ENCODE measurements at regions not wholly inside any gene's neighbourhood (a gene's known extent, or its start where the extent isn't known, plus 50 kb on each side); places are given as distances from the start of the nearest gene placed in this dataset.

DNA sequence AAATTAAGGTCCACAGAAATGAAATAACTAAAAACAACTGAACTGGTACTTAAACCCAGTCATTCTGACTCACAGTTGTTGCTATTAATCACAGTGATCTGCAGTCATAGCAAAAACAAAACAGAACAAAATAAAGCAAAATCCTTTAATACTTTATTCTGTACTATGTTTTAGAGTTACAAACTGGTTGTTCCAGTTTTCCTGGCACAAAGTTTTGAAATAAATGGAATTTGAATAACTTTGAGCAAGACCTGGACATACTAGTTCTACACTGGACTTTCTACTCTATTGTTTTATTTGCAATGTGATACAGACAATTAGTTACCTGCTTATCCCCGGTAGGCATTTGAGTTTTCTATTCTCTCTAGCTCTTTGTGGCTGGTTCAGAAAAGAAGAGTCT lies 147.9 kb downstream of the DMRT2 start:
- DNase-seq (ENCODE audit: low spot score): no peak
- intact Hi-C loops (cut with DNase I): no loop called here
- ATAC-seq: no peak

DNA sequence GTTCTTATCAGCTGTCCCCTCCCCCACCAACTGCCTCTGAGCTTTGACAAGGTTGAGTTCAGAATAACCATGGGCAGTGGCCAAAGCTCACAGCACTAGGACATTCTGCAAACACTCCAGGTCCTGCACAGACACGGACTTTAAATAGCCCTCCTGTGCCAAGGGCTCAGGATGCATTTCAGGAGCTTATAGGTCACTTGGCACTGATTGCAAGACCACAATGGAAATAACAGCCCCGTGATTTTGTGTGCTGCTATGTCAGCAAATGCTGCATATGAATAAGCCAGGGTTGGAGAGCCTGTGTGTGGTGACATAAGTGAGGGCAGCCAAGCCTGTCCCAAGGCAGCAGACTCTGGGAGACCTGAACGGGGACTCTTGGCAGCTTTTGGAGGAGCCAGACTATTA lies 150.7 kb downstream of the DMRT2 start:
- intact Hi-C loops (cut with DNase I): no loop called here
- ATAC-seq (peak; percentile 22), DNase-seq (ENCODE audit: low spot score) (no peak)

GRCh38 chr9:1201262-1201661 lies 151.1 kb downstream of the DMRT2 start:
- DNase-seq (ENCODE audit: low spot score) (no peak), ATAC-seq (no peak)
- intact Hi-C loops (cut with DNase I): no loop called here

GRCh38 chr9:1201901-1202300 lies 151.7 kb downstream of the DMRT2 start:
- DNase-seq (ENCODE audit: low spot score) (no peak), ATAC-seq (no peak)
- intact Hi-C loops (cut with DNase I): no loop called here

- no peak for DNase-seq (ENCODE audit: low spot score)
- no peak for ATAC-seq
- intact Hi-C loops (cut with DNase I): no loop called here
Measured at GRCh38 chr9:1202512-1203280, 152.5 kb downstream of the DMRT2 start.

DNA sequence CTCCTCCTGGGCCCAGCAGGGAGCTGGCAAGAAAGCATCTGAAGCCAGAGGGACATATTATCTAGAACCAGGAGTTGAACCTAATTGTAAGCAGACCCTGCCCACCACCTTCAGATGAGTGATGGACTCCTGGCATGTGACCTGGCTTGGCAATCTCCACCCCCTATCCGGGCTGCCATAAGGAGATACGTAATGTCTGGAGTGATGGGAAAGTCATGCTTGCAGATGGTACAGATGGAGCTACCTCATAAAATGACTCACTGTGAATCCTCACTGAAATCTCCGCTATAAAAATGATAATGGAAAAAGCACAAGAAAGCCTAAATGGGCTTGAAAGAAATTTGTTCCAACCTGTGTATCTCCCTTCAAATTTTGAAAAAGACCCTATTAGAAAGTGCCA lies 157.5 kb downstream of the DMRT2 start:
- ATAC-seq (no peak), DNase-seq (ENCODE audit: low spot score) (no peak)
- intact Hi-C loops (cut with DNase I): no loop called here

GRCh38 chr9:1208157-1208556 lies 158.0 kb downstream of the DMRT2 start:
- ATAC-seq (no peak), DNase-seq (ENCODE audit: low spot score) (no peak)
- intact Hi-C loops (cut with DNase I): no loop called here

DNA sequence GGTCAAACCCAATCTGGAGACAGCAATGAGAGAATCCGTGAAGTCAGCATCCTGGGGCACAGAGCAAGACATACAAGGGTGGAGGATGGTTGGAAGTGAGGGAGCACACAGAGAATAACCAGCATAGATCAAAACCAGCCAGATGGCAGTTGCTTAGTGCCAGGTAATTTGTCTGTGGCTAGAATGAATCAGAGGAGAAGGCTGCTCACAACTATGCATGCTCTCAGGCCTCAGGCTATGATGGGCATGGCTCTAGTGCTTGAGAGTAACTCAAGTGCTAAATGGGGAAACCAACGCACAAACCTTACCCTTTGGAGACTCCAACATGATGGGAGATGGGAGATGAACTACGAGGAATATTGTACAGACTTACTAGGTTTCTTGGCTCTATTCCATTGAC lies 160.8 kb downstream of the DMRT2 start:
- no peak for ATAC-seq
- intact Hi-C loops (cut with DNase I): no loop called here

GRCh38 chr9:1216532-1216931 lies 166.4 kb downstream of the DMRT2 start:
- ATAC-seq (no peak), DNase-seq (ENCODE audit: low spot score) (no peak)
- intact Hi-C loops (cut with DNase I): no loop called here

More for the DNA sequence above, 160.8 kb downstream of the DMRT2 start:
- DNase-seq (ENCODE audit: low spot score): no peak

DNA sequence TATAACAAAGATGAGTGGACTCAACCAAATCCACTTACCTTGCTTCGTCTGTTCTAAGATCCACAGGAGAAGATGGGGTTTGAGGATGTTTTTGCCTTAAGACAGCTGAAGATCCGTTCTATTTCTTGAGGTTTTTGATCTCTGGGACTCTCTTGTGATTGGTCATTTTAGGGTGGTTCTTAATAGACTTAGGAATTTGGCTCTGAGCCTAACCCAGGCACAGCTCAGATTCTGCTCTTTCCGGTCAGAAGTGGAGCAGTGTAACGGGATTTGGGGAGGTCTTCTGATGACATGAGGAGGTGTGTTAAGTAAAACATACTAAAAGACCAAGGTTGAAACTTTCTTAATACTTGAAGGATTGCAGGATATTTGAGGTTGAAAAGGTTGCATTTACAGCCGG lies 166.9 kb downstream of the DMRT2 start:
- intact Hi-C loops (cut with DNase I): no loop called here
- no peak for DNase-seq (ENCODE audit: low spot score)
- ATAC-seq: no peak

GRCh38 chr9:1219284-1219683 lies 169.1 kb downstream of the DMRT2 start:
- ATAC-seq (no peak), DNase-seq (ENCODE audit: low spot score) (no peak)
- intact Hi-C loops (cut with DNase I): no loop called here

DNA sequence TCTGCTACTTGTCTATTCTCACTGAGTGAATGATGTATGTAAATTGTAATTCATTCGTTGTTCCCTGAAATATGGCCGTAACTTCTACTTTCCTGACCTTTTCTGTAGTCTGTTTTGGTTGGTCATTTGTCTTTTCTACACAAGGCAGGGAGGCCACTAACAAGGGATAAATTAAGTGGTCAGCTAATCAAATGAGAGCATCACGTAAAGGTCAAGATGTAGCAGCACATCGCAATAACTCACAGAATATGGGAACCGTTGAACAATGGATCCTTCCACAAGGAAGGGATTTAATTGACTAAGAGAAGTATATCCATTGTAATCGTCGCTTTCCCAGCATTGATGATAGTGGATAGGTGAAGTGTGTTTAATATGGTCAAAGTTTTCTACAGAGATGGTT lies 171.1 kb downstream of the DMRT2 start:
- ATAC-seq: no peak
- DNase-seq (ENCODE audit: low spot score): no peak

GRCh38 chr9:1222511-1222910 lies 172.4 kb downstream of the DMRT2 start:
- no peak for ATAC-seq
- intact Hi-C loops (cut with DNase I): no loop called here
- DNase-seq (ENCODE audit: low spot score): no peak

More for the DNA sequence above, 171.1 kb downstream of the DMRT2 start:
- intact Hi-C loops (cut with DNase I): no loop called here

DNA sequence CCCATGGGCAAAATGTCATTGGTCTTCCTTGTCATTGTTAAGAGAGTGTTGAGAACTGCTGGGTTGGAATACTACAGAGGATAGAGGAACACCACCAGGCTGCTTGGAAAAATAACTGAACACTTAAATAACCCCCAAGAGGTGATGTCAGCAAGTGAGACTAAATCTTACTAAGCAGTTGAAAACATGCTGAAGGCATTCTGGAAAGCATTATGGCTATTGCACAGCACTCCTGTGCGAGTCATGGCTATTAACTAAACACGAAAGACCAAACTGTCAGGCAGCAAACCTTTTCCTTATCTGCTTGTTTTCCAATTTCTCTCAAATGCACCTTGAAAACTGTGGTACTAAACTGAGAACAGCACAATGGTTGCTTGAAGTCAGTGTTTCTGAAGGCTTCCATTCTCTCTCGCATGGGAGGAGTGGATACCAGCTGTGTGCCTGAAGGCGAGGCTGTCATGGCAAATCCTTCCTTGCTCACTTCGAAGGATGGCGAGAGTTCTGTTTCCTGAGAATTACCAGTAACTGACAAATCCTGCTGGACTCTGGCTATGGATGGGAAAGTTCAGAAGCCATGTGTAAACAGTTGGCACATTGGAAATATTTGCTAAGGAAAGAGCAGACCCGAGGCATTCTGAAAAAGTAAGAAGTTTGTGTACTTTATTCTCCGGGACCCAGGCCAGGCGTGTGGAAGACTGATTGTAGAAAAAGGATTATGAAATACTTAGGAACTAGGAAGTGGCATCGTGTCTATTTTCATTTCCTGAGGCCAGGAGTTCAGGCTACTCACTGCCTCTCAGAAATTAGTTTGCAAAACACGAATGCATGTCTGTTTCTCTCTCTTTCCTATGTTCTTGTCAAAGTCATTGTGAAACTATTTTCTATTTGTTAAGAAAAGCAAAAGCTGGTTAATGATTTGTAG lies 182.1 kb downstream of the DMRT2 start:
- ATAC-seq (peak; percentile 97), DNase-seq (ENCODE audit: low spot score) (peak; percentile 65)
- intact Hi-C loops (cut with DNase I): no loop called here

- ATAC-seq (peak; percentile 66), DNase-seq (ENCODE audit: low spot score) (no peak)
- intact Hi-C loops (cut with DNase I): no loop called here
Measured at GRCh38 chr9:1233568-1233967, 183.4 kb downstream of the DMRT2 start.

- intact Hi-C loops (cut with DNase I): no loop called here
- no peak for ATAC-seq
- no peak for DNase-seq (ENCODE audit: low spot score)
Measured at GRCh38 chr9:1235650-1236049, 185.5 kb downstream of the DMRT2 start.

DNA sequence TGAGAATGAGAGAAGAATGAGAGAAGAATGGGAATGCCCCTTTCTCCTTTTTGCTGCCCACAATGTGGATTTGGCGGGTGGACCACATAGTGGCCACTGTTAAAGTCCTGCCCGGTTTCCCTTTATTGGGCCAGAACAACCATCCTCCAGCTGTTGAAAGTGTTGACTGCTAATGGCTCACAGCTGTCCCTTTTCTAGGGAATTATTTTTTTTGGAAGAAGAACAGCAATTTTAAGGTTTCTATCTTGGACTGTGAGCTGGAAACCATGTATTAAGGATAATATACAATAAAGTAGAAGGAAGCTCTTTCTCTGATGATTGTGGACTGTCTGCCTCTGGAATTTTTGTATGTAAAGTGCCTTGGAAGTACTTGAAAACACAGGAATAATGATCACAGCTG lies 185.9 kb downstream of the DMRT2 start:
- no peak for ATAC-seq
- no peak for DNase-seq (ENCODE audit: low spot score)
- intact Hi-C loops (cut with DNase I): no loop called here

DNA sequence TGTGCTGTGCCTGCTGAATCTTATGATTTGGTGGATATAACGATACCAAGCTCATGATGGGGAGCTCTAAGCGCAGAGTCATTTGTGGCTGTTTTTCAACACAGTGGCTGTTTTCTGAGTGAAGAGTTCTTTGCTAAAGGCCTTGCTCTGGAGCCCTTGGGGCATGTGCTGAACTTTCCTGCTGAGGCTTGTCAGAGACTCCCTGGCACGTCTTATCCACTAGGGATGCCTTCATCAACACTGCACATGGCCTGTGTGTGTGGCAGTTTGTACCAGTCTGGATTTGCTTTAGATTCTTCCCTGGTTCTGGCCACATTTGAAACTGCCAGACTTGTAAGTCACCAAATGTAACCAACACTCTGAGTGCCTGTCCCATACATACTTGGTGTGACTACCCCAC lies 188.2 kb downstream of the DMRT2 start:
- intact Hi-C loops (cut with DNase I): no loop called here
- peak; percentile 35 for ATAC-seq

DNA sequence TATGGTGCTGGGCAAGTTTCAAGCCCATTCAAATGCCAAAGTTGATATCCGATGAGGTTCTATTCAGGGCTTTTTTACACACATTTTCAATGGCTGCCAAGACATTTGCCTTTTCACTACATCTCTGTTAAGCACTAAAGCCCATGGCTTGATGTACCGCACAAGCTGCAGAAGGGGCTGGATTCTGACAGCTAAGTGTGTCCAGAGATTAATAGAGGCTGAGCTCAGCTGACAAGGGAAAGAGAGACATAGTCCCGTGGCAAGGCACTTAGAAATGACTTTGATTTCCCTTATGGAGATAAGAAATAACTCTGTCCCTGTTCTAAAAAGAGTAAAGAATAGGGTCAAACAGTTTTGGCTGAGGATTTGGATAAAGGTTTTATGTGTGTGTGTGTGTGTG lies 198.6 kb downstream of the DMRT2 start:
- DNase-seq (ENCODE audit: low spot score) (no peak), ATAC-seq (no peak)
- intact Hi-C loops (cut with DNase I): no loop called here

More for the DNA sequence above, 188.2 kb downstream of the DMRT2 start:
- no peak for DNase-seq (ENCODE audit: low spot score)

Measured in sciatic nerve (tissue), 2 donors.